22Rv1 (cell line): ENCODE measurements at regions not wholly inside any gene's neighbourhood (a gene's known extent, or its start where the extent isn't known, plus 50 kb on each side); places are given as distances from the start of the nearest gene placed in this dataset.

ENCODE experiments used
- H3K27ac ChIP-seq: fragments of 450-650 bp; 2 replicates; pipeline ENCODE4 v1.5.1; 2017
- ZFX ChIP-seq: fragments of 450-650 bp; IDR thresholded peaks from 2 replicates; pipeline ENCODE4 v1.6.1; 2017; ENCODE audit warnings: antibody characterized with exemption, borderline replicate concordance
- TF ChIP-seq, protein P1 (sequence below): fragments of 450-650 bp; IDR thresholded peaks from 2 replicates; pipeline ENCODE4 v1.5.1; 2017; ENCODE audit warnings: mild to moderate bottlenecking

DNA sequence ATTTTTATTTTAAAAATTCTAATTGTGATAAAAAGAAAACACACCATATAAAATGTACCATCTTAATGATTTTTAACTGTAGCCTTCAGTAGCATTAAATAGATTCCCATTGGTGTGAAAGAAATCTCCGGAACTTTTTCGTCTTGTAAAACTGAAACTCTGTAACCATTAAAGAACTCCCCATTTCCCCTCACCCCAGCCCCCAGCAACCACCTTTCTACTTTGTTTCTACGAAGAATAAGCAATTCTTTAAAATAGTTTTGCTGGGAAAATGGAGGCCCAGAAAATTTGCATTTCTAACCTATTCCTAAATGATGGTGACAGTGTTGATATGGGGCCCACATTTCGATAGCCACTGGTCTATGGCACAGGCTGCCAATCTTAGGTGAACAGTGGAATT lies 305.4 kb upstream of the PFKP start:
- H3K27ac ChIP-seq: no peak overlapping the region
- TF ChIP-seq, protein P1, sequence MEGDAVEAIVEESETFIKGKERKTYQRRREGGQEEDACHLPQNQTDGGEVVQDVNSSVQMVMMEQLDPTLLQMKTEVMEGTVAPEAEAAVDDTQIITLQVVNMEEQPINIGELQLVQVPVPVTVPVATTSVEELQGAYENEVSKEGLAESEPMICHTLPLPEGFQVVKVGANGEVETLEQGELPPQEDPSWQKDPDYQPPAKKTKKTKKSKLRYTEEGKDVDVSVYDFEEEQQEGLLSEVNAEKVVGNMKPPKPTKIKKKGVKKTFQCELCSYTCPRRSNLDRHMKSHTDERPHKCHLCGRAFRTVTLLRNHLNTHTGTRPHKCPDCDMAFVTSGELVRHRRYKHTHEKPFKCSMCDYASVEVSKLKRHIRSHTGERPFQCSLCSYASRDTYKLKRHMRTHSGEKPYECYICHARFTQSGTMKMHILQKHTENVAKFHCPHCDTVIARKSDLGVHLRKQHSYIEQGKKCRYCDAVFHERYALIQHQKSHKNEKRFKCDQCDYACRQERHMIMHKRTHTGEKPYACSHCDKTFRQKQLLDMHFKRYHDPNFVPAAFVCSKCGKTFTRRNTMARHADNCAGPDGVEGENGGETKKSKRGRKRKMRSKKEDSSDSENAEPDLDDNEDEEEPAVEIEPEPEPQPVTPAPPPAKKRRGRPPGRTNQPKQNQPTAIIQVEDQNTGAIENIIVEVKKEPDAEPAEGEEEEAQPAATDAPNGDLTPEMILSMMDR: no peak
- no peak for TF ChIP-seq ZFX

DNA sequence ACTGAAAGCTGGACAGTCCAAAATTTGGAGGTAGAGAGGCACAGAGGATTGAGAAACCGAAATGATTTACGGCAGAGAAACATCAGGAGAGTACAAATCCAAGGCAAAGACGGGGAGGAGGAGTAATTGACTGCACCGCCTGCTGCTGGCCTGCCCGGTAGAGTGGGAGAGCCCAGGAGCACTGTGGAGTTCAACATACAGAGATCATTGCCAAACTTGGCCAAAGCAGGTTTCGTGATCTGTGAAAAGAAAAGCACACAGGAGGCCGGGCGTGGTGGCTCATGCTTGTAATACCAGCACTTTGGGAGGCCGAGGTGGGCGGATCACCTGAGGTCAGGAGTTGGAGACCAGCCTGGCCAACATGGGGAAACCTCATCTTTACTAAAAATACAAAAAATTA lies 306.0 kb upstream of the PFKP start:
- no peak overlapping the region for H3K27ac ChIP-seq
- TF ChIP-seq ZFX: no peak
- TF ChIP-seq, protein P1: no peak

DNA sequence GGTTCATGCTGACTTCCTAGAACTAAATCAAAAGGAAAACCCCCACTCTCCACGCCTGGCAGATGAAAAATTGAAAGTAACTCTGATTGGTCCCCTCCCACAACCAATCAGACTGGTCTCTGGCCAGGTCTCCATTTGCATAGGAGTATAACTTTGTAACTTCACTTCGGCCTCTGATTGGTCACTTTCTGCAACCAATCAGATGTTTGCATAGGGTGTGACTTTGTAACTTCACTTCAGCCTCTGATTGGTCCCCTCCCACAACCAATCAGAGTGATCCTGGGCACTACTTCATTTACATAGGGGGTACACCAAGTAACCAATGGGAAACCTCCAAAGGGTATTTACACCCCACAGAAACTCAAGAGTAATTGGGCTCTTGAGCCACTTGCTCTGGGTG lies 306.6 kb upstream of the PFKP start:
- TF ChIP-seq ZFX: no peak
- TF ChIP-seq, protein P1: no peak
- no peak overlapping the region for H3K27ac ChIP-seq

DNA sequence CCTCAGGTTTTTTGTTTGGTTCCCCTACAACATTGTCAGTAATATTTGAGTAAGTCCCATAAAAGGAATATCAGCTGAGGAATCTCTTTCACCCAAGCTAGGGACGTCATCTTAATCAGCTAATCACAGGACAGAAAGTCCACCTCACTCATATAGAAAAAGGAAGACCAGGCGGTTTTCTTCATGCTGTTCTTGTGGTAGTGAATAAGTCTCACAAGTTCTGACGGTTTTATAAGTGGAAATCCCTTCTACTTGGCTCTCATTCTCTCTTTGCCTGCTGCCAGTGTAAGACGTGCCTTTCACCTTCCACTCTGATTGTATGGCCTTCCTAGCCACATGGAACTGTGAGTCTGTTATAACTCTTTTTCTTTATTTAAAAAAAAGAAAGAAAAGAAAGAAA lies 308.1 kb upstream of the PFKP start:
- TF ChIP-seq, protein P1: no peak
- no peak for TF ChIP-seq ZFX

DNA sequence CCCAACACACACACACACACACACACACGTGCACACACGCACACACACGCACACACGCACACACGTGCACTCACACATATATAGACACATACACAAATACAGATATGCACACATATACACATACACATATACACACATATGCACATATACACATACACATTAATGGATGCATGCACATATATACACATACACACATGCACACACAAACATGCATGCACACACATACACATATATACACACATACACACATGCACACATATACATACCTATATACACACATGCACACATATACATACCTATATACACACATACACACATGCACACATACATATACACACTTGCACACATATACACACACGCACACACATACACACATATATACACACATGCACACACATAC lies 312.4 kb upstream of the PFKP start:
- H3K27ac ChIP-seq: no peak overlapping the region
- TF ChIP-seq, protein P1: no peak
- TF ChIP-seq ZFX: no peak

More for the DNA sequence above, 308.1 kb upstream of the PFKP start:
- H3K27ac ChIP-seq: no peak overlapping the region

DNA sequence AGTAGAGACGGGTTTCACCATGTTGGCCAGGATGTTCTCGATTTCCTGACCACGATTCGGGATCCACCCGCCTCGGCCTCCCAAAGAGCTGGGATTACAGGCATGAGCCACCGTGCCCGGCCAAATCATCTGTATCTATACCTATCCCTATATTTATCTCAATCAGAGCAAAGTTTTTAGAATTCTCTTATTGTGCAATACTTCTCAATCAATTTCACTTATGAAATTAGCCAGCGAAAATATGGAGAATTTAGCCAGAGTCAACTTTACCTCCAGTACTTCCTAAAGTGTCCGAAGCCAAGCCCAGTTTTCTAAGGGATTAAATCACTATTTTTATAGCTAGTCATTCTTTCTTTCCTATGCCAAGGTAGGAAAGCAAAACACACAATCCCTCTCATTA lies 319.1 kb upstream of the PFKP start:
- no peak overlapping the region for H3K27ac ChIP-seq
- TF ChIP-seq, protein P1: no peak
- no peak for TF ChIP-seq ZFX

DNA sequence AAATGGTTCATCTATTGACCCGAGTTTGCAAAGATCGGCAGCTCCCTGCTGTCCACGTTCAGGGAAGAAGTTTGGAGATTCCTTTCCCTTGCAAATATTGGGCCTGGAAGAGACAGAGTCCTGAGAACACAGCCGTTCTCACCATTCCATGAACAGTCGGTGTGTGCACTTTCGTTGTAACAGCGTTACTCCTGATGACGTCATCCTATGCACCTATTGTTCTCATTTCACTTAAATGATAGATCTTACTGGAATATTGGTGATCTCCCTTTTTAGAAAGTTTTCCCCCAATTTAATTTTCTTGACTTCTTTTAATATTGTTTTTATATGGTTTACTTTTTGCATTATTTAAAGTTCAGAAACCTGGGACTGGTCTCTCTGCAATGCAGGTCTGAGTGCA lies 320.7 kb upstream of the PFKP start:
- TF ChIP-seq ZFX: no peak
- TF ChIP-seq, protein P1: no peak
- no peak overlapping the region for H3K27ac ChIP-seq
